Muscle of leg (tissue), 3 donors: ENCODE measurements at regions not wholly inside any gene's neighbourhood (a gene's known extent, or its start where the extent isn't known, plus 50 kb on each side); places are given as distances from the start of the nearest gene placed in this dataset.

ENCODE experiments used
- DNase-seq: peaks from one replicate; pipeline ENCODE4 v3.0.0; 2013
- H3K27ac ChIP-seq: one replicate; pipeline ENCODE4 v1.5.1; 2013; ENCODE audit warnings: mild to moderate bottlenecking, low read length, control low read depth
- H3K27me3 ChIP-seq: one replicate; pipeline ENCODE4 v1.6.1; 2013; ENCODE audit warnings: low read length; ENCODE audit not compliant: control insufficient read depth, insufficient read depth
- H3K36me3 ChIP-seq: one replicate; pipeline ENCODE4 v1.6.1; 2013; ENCODE audit warnings: low read length; ENCODE audit not compliant: control insufficient read depth, insufficient read depth
- H3K4me1 ChIP-seq: one replicate; pipeline ENCODE4 v1.6.1; 2013; ENCODE audit warnings: low read length; ENCODE audit not compliant: control insufficient read depth, insufficient read depth
- H3K4me3 ChIP-seq: one replicate; pipeline ENCODE4 v1.5.1; 2013; ENCODE audit warnings: low read length, control low read depth
- H3K9me3 ChIP-seq: replicated peaks from 2 replicates; pipeline ENCODE4 v1.6.1; 2013; ENCODE audit warnings: low read depth, low read length; ENCODE audit not compliant: control insufficient read depth
- WGBS: methylation state at CpG from one replicate; pipeline ENCODE4 v1.1.5; 2013; ENCODE audit warnings: missing lambda C conversion rate; ENCODE audit not compliant: insufficient coverage; 5-methylcytosine and 5-hydroxymethylcytosine counted together

- no peak overlapping the region for H3K4me3 ChIP-seq
- no peaks in the 10 kb centered on the region for H3K36me3 ChIP-seq
- H3K27me3 ChIP-seq: no peaks in the 10 kb centered on the region
- no peaks in the 10 kb centered on the region for H3K4me1 ChIP-seq
- DNase-seq: peak; percentile 1
- 80% methylated on average over 2 of the region's 3 CpGs for WGBS
- H3K27ac ChIP-seq: no peak overlapping the region
- H3K9me3 ChIP-seq: peaks cover 8% of the 10 kb centered on the region
These were observed 886.2 kb downstream of the ARAP2 start for GRCh38 chr4:35358001-35358584.

- Histone ChIP-seq H3K27ac (no peak overlapping the region), H3K36me3 (no peaks in the 10 kb centered on the region), H3K4me1 (no peaks in the 10 kb centered on the region), H3K4me3 (no peak overlapping the region), H3K9me3 (peaks cover 15% of the 10 kb centered on the region), H3K27me3 (no peaks in the 10 kb centered on the region)
- 100% methylated on average over 1 of the region's 1 CpG for WGBS
- no peak for DNase-seq
These were observed 879.9 kb downstream of the ARAP2 start for GRCh38 chr4:35364321-35364870.

- DNase-seq: no peak
- Histone ChIP-seq H3K27me3 (no peaks in the 10 kb centered on the region), H3K9me3 (peaks cover 15% of the 10 kb centered on the region), H3K4me1 (no peaks in the 10 kb centered on the region), H3K36me3 (no peaks in the 10 kb centered on the region), H3K4me3 (no peak overlapping the region), H3K27ac (no peak overlapping the region)
- no CpG with 5 or more reads among the region's 1 CpG for WGBS
These were observed 879.1 kb downstream of the ARAP2 start for GRCh38 chr4:35365186-35365585.

GRCh38 chr4:35399912-35400311, 844.4 kb downstream of the ARAP2 start:
- Histone ChIP-seq H3K27me3 (no peaks in the 10 kb centered on the region), H3K4me1 (no peaks in the 10 kb centered on the region), H3K9me3 (no peaks in the 10 kb centered on the region), H3K4me3 (no peak overlapping the region), H3K36me3 (no peaks in the 10 kb centered on the region), H3K27ac (no peak overlapping the region)
- DNase-seq: no peak
- WGBS: no CpG with 5 or more reads among the region's 2 CpGs

GRCh38 chr4:35423104-35423503, 821.2 kb downstream of the ARAP2 start:
- no peaks in the 10 kb centered on the region for H3K27me3 ChIP-seq
- H3K27ac ChIP-seq: no peak overlapping the region
- WGBS: no CpG with 5 or more reads among the region's 1 CpG
- no peak for DNase-seq
- H3K4me3 ChIP-seq: no peak overlapping the region
- H3K9me3 ChIP-seq: no peaks in the 10 kb centered on the region
- no peaks in the 10 kb centered on the region for H3K36me3 ChIP-seq
- H3K4me1 ChIP-seq: no peaks in the 10 kb centered on the region

GRCh38 chr4:35447474-35447873, 796.8 kb downstream of the ARAP2 start:
- H3K4me3 ChIP-seq: no peak overlapping the region
- peaks cover 9% of the 10 kb centered on the region for H3K9me3 ChIP-seq
- no peaks in the 10 kb centered on the region for H3K27me3 ChIP-seq
- no peak overlapping the region for H3K27ac ChIP-seq
- no peak for DNase-seq
- no peaks in the 10 kb centered on the region for H3K4me1 ChIP-seq
- no peaks in the 10 kb centered on the region for H3K36me3 ChIP-seq

- Histone ChIP-seq H3K4me3 (no peak overlapping the region), H3K36me3 (no peaks in the 10 kb centered on the region), H3K4me1 (no peaks in the 10 kb centered on the region), H3K27ac (no peak overlapping the region), H3K27me3 (no peaks in the 10 kb centered on the region), H3K9me3 (peaks cover 9% of the 10 kb centered on the region)
- no peak for DNase-seq
These were observed 785.3 kb downstream of the ARAP2 start for GRCh38 chr4:35459045-35459444.

- H3K4me3 ChIP-seq: no peak overlapping the region
- DNase-seq: no peak
- H3K27me3 ChIP-seq: no peaks in the 10 kb centered on the region
- H3K9me3 ChIP-seq: peaks cover 9% of the 10 kb centered on the region
- no peaks in the 10 kb centered on the region for H3K4me1 ChIP-seq
- no peaks in the 10 kb centered on the region for H3K36me3 ChIP-seq
- WGBS: 75% methylated on average over 1 of the region's 5 CpGs
- H3K27ac ChIP-seq: no peak overlapping the region
These were observed 782.2 kb downstream of the ARAP2 start for GRCh38 chr4:35461931-35462659.

GRCh38 chr4:35463251-35463952, 780.9 kb downstream of the ARAP2 start:
- no peak for DNase-seq
- Histone ChIP-seq H3K9me3 (peaks cover 9% of the 10 kb centered on the region), H3K4me3 (no peak overlapping the region), H3K27ac (no peak overlapping the region), H3K27me3 (no peaks in the 10 kb centered on the region), H3K36me3 (no peaks in the 10 kb centered on the region), H3K4me1 (no peaks in the 10 kb centered on the region)
- 93% methylated on average over 10 of the region's 19 CpGs for WGBS

GRCh38 chr4:35464964-35465528, 779.3 kb downstream of the ARAP2 start:
- no peak for DNase-seq
- Histone ChIP-seq H3K9me3 (peaks cover 9% of the 10 kb centered on the region), H3K27ac (no peak overlapping the region), H3K4me3 (no peak overlapping the region), H3K27me3 (no peaks in the 10 kb centered on the region), H3K36me3 (no peaks in the 10 kb centered on the region), H3K4me1 (no peaks in the 10 kb centered on the region)
